ENCODE measurements at regions not wholly inside any gene's neighbourhood (a gene's known extent, or its start where the extent isn't known, plus 50 kb on each side); places are given as distances from the start of the nearest gene placed in this dataset.
"Not testable (repeated sequence)": the region's sequence is repeated elsewhere in the genome, so short reads cannot be mapped to it uniquely, and the experiment has no call there.

- DNase-seq (ENCODE audit: low read depth): no peak
Observed at GRCh38 chr2:167681234-167682015, 566.0 kb downstream of the STK39 start.

DNA sequence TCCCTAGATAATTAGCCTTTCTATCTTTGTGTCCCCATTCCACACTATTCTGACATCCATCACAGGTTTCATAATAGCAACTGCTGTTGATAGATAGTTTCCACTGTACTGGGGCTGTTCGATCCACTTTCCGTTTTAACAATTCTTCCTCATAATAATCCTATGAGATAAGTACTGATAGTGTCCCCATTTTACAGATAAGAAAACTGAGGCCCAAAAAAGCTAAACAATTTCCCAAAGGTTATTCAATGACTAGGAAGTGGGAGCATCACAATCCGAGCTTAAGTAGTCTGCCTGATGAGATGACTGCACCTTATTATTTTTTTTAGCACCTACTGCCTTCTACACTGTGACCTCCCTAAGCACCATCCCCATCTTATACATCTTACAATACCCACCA, 569.2 kb downstream of the STK39 start:
- no peak for DNase-seq (ENCODE audit: low read depth)

GRCh38 chr2:167675906-167676305, 571.5 kb downstream of the STK39 start:
- no peak for DNase-seq (ENCODE audit: low read depth)

DNA sequence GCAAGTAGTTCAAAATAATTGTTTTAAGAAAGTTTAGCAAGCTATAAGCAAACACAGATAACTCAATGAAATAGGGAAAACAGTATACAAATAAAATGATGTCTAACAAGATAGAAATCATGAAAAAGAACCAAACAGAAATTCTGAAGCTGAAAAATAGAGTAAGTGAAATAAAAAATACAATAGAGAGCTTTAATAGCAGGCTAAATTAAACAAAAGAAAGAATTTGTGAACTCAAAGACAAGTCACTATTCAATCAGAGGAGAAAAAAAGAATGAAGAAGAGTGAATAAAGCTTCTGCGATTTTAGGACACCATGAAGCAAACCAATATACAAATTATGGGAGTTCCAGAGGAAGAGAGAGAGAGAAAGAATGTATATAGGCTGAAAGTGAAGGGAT, 576.8 kb downstream of the STK39 start:
- DNase-seq (ENCODE audit: low read depth): no peak

GRCh38 chr2:167653131-167653530, 594.3 kb downstream of the STK39 start:
- no peak for DNase-seq (ENCODE audit: low read depth)

GRCh38 chr2:167652401-167652800, 595.0 kb downstream of the STK39 start:
- DNase-seq (ENCODE audit: low read depth): no peak

DNA sequence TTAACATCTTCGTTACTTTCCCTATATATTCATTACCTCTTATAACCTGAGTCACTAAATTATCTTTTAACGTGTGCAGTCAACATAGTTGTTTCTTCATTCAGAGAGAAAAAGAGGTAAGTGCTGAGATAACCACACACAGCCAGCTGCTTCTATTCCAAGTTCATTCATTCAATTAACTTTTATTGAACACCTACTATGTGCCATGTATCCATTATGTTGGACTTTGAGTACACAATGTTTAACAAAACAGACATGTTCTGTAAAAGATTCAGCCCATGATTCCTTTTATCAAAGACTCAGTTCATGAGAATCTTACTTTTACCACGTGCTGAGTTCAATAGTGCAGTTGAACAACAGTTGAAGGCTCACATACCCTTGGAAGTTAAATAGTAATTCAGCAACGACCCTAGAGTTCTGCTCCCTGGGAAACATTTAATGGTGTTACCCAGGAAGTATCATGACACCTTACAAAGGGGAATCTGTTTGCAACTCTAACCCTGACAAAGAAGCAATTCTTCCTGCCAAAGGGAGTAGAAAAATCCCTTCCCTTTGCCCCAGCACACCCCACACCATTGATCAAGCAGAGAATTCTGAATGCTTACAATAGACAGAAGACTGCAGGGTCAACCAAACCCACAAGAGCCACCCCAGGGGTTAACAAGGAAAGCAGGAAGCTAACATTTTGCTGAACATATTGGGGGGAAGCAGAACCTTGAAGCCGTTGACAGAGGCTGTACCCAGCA, 595.8 kb downstream of the STK39 start:
- no peak for DNase-seq (ENCODE audit: low read depth)

DNA sequence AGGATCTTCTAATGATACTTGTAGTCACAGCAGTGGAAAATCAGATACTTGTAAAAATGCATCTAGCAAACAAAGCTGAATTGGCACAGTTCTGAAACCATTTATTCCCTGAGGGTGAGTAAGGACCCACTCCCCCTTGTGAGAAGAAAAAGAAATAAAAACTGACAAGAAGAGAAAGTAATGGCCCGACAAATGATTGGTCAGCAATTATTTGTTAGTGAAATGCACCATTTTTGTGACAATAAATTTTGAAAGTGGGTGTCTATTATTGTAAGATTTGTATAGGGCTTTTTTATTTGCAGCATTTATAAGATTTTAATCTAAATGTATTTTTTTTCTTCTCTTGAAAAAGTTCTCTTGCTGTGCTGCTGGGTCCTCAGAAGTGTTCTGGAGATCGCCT, 600.8 kb downstream of the STK39 start:
- no peak for DNase-seq (ENCODE audit: low read depth)

GRCh38 chr2:167640096-167640495, 607.3 kb downstream of the STK39 start:
- DNase-seq (ENCODE audit: low read depth): no peak

GRCh38 chr2:167637741-167638140, 609.7 kb downstream of the STK39 start:
- DNase-seq (ENCODE audit: low read depth): no peak

- not testable (repeated sequence) for DNase-seq (ENCODE audit: low read depth)
Observed at GRCh38 chr2:167632271-167632670, 615.1 kb downstream of the STK39 start.

DNA sequence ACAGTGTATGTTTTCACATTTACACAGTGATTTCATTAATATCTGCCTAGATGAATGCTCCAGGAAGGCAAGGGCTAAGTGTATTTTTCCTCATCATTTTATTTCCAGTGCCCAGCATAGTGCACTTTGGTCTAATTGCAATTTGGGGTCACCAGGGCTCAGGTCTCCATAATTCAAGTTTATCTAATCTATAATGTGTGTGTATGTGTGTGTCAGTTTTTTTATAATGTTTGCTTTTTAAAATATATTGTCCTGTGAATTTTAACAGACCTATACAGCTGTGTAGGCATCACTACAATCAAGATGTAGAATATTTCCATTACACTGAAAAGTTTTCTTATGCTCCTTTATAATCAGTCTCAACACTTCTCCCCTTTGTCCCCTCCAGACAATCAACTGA, 620.4 kb downstream of the STK39 start:
- DNase-seq (ENCODE audit: low read depth): no peak

DNA sequence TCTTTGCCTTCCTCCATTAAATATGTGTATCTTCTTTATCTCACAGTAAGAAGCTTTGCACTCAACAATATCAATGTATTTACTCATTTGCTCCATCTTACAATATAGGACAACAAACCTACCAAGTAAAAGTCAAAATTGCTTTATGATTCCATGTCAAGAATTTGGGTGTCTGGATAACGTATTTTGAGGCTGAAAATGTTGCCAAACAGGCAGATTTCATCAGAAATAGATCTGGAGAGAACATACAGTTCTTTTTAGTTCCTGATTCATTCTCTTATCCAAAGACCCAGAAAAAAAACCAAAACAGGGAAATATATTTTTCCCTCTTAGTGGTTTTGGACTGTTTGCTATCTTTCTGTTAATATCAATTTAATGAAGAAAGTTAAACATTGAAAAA, 621.1 kb downstream of the STK39 start:
- DNase-seq (ENCODE audit: low read depth): no peak

DNA sequence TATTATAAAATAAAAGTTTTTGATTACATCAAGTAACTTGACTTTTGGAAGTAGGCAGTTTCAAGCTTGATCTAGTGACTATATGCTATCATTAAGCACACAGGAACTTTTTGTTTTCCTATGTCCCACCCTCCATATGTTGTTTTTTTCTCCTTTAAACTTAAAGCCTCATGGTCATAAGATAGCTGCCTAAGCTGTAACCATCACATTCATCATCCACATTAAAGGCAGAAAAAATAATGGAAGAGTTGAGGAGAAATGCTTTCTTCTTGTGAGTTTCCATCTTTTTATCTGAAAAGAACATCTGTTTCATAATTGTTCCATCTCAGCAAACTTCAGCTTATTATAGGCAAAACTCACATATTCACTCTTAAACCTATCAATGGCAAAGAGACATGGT, 630.4 kb downstream of the STK39 start:
- no peak for DNase-seq (ENCODE audit: low read depth)

- no peak for DNase-seq (ENCODE audit: low read depth)
Observed at GRCh38 chr2:167613471-167613870, 633.9 kb downstream of the STK39 start.

- DNase-seq (ENCODE audit: low read depth): no peak
Observed at GRCh38 chr2:167608487-167608886, 638.9 kb downstream of the STK39 start.

DNA sequence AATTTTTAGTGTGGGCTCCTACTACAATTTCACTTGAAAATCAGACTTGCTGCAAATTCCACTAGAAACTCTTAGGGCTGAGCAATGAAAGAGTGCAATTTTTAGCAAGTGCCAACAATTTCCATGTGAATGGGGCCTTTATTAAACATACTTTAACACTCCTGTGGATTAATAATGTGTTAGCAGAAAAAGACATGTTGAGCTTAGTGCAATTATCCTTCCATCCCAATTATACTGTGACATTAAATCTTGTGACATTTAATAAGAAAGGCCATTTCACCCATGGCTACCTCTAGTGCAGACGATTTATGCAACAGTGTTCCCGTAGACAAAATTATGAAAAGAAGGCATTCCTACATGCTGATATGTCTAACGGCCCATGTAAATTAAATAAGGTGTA, 639.7 kb downstream of the STK39 start:
- DNase-seq (ENCODE audit: low read depth): no peak

- DNase-seq (ENCODE audit: low read depth): no peak
Observed at GRCh38 chr2:167607211-167607610, 640.2 kb downstream of the STK39 start.

DNA sequence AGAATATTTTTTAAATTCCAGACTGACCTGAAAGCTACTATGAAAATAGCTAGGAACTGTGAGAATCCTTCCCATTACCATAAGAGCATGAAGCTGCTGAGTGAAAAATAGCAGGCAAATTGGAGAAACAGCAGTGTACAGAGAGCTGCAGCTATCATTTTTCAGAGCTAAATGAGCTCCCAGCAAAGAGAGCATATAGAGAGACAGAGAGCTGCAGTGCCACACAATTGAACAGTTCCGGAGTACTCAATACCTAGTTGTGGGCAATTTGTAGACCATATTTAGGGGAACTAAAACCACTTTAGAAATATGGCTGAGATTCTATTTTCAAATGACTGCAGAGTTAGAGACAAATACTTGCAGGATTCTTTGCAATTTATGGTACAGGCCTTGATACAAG, 645.3 kb downstream of the STK39 start:
- no peak for DNase-seq (ENCODE audit: low read depth)

- DNase-seq (ENCODE audit: low read depth): no peak
Observed at GRCh38 chr2:167599219-167599618, 648.2 kb downstream of the STK39 start.

GRCh38 chr2:167595839-167596471, 651.4 kb downstream of the STK39 start:
- DNase-seq (ENCODE audit: low read depth): no peak

- no peak for DNase-seq (ENCODE audit: low read depth)
Observed at GRCh38 chr2:167595021-167595420, 652.4 kb downstream of the STK39 start.

DNA sequence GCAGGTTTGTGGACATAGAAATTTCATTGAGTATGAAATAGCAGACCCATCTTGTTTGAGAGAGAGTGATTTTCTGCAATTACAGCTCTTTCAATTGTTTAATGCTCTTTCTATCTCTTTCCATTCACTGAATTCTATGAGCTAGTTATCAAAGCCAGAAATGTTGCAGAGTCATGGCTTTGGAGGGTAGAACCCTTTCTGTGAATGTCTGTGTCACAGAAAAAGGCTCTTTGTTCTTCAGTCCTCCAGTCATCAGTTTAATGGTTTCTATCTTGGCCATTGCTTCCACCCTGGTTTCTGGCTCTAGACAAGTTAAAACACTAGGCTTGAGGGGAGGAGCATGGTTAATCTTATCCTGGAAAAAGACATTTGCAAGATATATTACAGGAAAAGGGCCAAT, 655.0 kb downstream of the STK39 start:
- DNase-seq (ENCODE audit: low read depth): no peak

All from Daoy (cell line).